PC-3 (cell line): ENCODE measurements at regions not wholly inside any gene's neighbourhood (a gene's known extent, or its start where the extent isn't known, plus 50 kb on each side); places are given as distances from the start of the nearest gene placed in this dataset.

Source experiments
- CTCF ChIP-seq: fragments of 300-600 bp; sonication (generic); conservative IDR thresholded peaks from 2 replicates; pipeline ENCODE4 v1.5.1; 2017; ENCODE audit warnings: antibody characterized with exemption, low read depth, mild to moderate bottlenecking, low read length
- EZH2 ChIP-seq: fragments of 300-600 bp; sonication (generic); IDR thresholded peaks from one replicate; pipeline ENCODE4 v1.6.1; 2017; ENCODE audit warnings: antibody characterized with exemption, mild to moderate bottlenecking, low read length; ENCODE audit not compliant: unreplicated experiment
- EZH2phosphoT487 ChIP-seq: fragments of 300-600 bp; sonication (generic); IDR thresholded peaks from 2 replicates; pipeline ENCODE4 v1.6.1; 2018; ENCODE audit warnings: mild to moderate bottlenecking, antibody characterized with exemption, low read length, borderline replicate concordance

GRCh38 chr18:24982831-24983230, 369.1 kb downstream of the ZNF521 start:
- TF ChIP-seq CTCF: no peak
- TF ChIP-seq EZH2: no peak
- TF ChIP-seq EZH2phosphoT487: no peak
